Keratinocyte (primary cell): ENCODE measurements at regions not wholly inside any gene's neighbourhood (a gene's known extent, or its start where the extent isn't known, plus 50 kb on each side); places are given as distances from the start of the nearest gene placed in this dataset.

ENCODE experiments used
- CTCF ChIP-seq, 3 experiments: IDR thresholded peaks in 1 of 3; conservative IDR thresholded peaks in 1 of 3; optimal IDR thresholded peaks in 1 of 3; 2 replicates in 2 of 3; 3 replicates in 1 of 3; pipeline versions ENCODE3 to v1.5.1; 2011; ENCODE audit warnings: low read length in 3 of 3, mild to moderate bottlenecking in 3 of 3, moderate library complexity in 2 of 3, control low read depth in 1 of 3, inconsistent platforms in 1 of 3; ENCODE audit not compliant: insufficient read depth in 2 of 3; ENCODE audit errors: extremely low read depth in 1 of 3
- EZH2 ChIP-seq: IDR thresholded peaks from one replicate; pipeline ENCODE4 v1.6.1; 2012; ENCODE audit warnings: inconsistent platforms, mild to moderate bottlenecking, low read length, moderate library complexity

GRCh38 chr2:4745056-4745991 is 946.9 kb upstream of the SOX11 start:
- no peak for TF ChIP-seq CTCF (optimal IDR thresholded peaks at IDR 0.05 in 1 of 3, IDR thresholded peaks at IDR 0.05 in 1 of 3, conservative IDR thresholded peaks at IDR 0.05 in 1 of 3; ENCODE audit: extremely low read depth in 1 of 3, insufficient read depth in 2 of 3, low read length in 3 of 3)
- TF ChIP-seq EZH2 = no peak
